ENCODE measurements at regions not wholly inside any gene's neighbourhood (a gene's known extent, or its start where the extent isn't known, plus 50 kb on each side); places are given as distances from the start of the nearest gene placed in this dataset.

- H3K4me2 ChIP-seq, result no peak overlapping the region
- H3K4me3 ChIP-seq, result no peak overlapping the region
- H2AFZ ChIP-seq, result no peak overlapping the region
- Mint-ChIP-seq H3K4me1 (peaks cover 2% of the 10 kb centered on the region; the same call in 1 of the 3 replicates), H3K4me3 (no peak overlapping the region), H3K36me3 (ENCODE audit: low read depth) (no peaks in the 10 kb centered on the region), H3K9me3 (no peaks in the 10 kb centered on the region), H3K27me3 (ENCODE audit: insufficient read depth, low read depth, poor library complexity) (peaks cover 6% of the 10 kb centered on the region), H3K27ac (no peak overlapping the region)
- ATAC-seq (no peak), DNase-seq (ENCODE audit: low spot score) (no peak)
- H3K79me2 ChIP-seq (replicated peaks; ENCODE audit: insufficient read depth), result no peaks in the 10 kb centered on the region
- H3K36me3 ChIP-seq (ENCODE audit: insufficient read depth), result no peaks in the 10 kb centered on the region
- no peak overlapping the region for H3K27ac ChIP-seq (ENCODE audit: low read depth)
- H3K9me2 ChIP-seq (ENCODE audit: insufficient read depth), result no peaks in the 10 kb centered on the region
- H4K20me1 ChIP-seq (replicated peaks; ENCODE audit: insufficient read depth), result no peaks in the 10 kb centered on the region
- H3F3A ChIP-seq (replicated peaks; ENCODE audit: low read depth), result no peaks in the 10 kb centered on the region
- H3K4me1 ChIP-seq (ENCODE audit: insufficient read depth), result no peaks in the 10 kb centered on the region
- peaks cover 13% of the 10 kb centered on the region for H3K27me3 ChIP-seq (ENCODE audit: insufficient read depth)
- TF ChIP-seq CTCF (conservative IDR thresholded peaks at IDR 0.05; ENCODE audit: low read depth in 2 of 2) (no peak), POLR2AphosphoS5 (IDR thresholded peaks at IDR 0.05; ENCODE audit: low read depth) (no peak), ZNF114 (CRISPR knock-in tag; IDR thresholded peaks at IDR 0.05) (no peak), NANOG (IDR thresholded peaks at IDR 0.05; ENCODE audit: borderline replicate concordance) (no peak), EZH2 (IDR thresholded peaks at IDR 0.05; ENCODE audit: low read depth, unreplicated experiment) (no peak), REST (IDR thresholded peaks at IDR 0.05; ENCODE audit: unreplicated experiment) (no peak), ETS1 (IDR thresholded peaks at IDR 0.05) (no peak), STAT1 (IDR thresholded peaks at IDR 0.05; ENCODE audit: unreplicated experiment) (no peak), EZH2phosphoT487 (IDR thresholded peaks at IDR 0.05; ENCODE audit: unreplicated experiment) (no peak), ZNF331 (CRISPR knock-in tag; IDR thresholded peaks at IDR 0.05; ENCODE audit: low read depth) (no peak), JUNB (IDR thresholded peaks at IDR 0.05; ENCODE audit: unreplicated experiment) (no peak), CREB1 (CRISPR knock-in tag; IDR thresholded peaks at IDR 0.05; ENCODE audit: low read depth) (no peak)
- TF ChIP-seq, protein P1, sequence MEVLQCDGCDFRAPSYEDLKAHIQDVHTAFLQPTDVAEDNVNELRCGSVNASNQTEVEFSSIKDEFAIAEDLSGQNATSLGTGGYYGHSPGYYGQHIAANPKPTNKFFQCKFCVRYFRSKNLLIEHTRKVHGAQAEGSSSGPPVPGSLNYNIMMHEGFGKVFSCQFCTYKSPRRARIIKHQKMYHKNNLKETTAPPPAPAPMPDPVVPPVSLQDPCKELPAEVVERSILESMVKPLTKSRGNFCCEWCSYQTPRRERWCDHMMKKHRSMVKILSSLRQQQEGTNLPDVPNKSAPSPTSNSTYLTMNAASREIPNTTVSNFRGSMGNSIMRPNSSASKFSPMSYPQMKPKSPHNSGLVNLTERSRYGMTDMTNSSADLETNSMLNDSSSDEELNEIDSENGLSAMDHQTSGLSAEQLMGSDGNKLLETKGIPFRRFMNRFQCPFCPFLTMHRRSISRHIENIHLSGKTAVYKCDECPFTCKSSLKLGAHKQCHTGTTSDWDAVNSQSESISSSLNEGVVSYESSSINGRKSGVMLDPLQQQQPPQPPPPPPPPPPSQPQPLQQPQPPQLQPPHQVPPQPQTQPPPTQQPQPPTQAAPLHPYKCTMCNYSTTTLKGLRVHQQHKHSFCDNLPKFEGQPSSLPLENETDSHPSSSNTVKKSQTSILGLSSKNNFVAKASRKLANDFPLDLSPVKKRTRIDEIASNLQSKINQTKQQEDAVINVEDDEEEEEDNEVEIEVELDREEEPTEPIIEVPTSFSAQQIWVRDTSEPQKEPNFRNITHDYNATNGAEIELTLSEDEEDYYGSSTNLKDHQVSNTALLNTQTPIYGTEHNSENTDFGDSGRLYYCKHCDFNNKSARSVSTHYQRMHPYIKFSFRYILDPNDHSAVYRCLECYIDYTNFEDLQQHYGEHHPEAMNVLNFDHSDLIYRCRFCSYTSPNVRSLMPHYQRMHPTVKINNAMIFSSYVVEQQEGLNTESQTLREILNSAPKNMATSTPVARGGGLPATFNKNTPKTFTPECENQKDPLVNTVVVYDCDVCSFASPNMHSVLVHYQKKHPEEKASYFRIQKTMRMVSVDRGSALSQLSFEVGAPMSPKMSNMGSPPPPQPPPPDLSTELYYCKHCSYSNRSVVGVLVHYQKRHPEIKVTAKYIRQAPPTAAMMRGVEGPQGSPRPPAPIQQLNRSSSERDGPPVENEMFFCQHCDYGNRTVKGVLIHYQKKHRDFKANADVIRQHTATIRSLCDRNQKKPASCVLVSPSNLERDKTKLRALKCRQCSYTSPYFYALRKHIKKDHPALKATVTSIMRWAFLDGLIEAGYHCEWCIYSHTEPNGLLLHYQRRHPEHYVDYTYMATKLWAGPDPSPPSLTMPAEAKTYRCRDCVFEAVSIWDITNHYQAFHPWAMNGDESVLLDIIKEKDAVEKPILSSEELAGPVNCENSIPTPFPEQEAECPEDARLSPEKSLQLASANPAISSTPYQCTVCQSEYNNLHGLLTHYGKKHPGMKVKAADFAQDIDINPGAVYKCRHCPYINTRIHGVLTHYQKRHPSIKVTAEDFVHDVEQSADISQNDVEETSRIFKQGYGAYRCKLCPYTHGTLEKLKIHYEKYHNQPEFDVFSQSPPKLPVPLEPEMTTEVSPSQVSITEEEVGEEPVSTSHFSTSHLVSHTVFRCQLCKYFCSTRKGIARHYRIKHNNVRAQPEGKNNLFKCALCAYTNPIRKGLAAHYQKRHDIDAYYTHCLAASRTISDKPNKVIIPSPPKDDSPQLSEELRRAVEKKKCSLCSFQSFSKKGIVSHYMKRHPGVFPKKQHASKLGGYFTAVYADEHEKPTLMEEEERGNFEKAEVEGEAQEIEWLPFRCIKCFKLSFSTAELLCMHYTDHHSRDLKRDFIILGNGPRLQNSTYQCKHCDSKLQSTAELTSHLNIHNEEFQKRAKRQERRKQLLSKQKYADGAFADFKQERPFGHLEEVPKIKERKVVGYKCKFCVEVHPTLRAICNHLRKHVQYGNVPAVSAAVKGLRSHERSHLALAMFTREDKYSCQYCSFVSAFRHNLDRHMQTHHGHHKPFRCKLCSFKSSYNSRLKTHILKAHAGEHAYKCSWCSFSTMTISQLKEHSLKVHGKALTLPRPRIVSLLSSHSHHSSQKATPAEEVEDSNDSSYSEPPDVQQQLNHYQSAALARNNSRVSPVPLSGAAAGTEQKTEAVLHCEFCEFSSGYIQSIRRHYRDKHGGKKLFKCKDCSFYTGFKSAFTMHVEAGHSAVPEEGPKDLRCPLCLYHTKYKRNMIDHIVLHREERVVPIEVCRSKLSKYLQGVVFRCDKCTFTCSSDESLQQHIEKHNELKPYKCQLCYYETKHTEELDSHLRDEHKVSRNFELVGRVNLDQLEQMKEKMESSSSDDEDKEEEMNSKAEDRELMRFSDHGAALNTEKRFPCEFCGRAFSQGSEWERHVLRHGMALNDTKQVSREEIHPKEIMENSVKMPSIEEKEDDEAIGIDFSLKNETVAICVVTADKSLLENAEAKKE (CRISPR knock-in tag; IDR thresholded peaks at IDR 0.05), result no peak
These were observed 161.7 kb upstream of the CADM1 start for GRCh38 chr11:115665958-115666357.
